ENCODE measurements at regions not wholly inside any gene's neighbourhood (a gene's known extent, or its start where the extent isn't known, plus 50 kb on each side); places are given as distances from the start of the nearest gene placed in this dataset.

- no peak for TF ChIP-seq CTCF (IDR thresholded peaks at IDR 0.05)
- no peaks in the 10 kb centered on the region for H3K27me3 Mint-ChIP-seq (ENCODE audit: low read depth)
- H3K4me1 Mint-ChIP-seq (ENCODE audit: low read depth) = peaks cover 23% of the 10 kb centered on the region
- H3K4me3 Mint-ChIP-seq (ENCODE audit: unreplicated experiment) = no peak overlapping the region
- H3K9me3 Mint-ChIP-seq (ENCODE audit: low read depth) = peaks cover 11% of the 10 kb centered on the region
- H3K27ac Mint-ChIP-seq (ENCODE audit: unreplicated experiment) = no peak overlapping the region
- H3K36me3 Mint-ChIP-seq (ENCODE audit: low read depth) = peaks cover 4% of the 10 kb centered on the region
- no peak for DNase-seq (ENCODE audit: low spot score)
Observed at GRCh38 chr1:219330001-219330400, 156.3 kb downstream of the LYPLAL1 start.

DNA sequence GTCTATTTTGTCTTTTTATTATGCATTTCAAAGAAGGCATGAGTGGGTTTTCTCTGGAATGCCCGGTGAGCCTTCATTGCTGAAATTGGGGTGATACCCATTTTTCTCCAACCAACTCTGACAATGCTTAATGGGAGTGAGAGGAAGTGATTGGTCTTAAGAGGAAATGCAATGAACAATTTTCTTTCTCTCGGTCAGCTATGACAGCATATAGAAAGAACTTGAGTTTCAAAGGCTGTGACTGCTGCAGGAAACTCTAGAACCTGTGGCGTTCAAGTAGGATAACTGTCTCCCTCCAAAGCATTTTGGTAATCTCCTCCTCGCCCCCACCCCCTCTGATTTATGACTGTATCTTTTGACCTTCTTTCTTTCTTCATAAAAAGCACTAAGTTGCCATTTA lies 155.9 kb downstream of the LYPLAL1 start:
- no peak for TF ChIP-seq CTCF (IDR thresholded peaks at IDR 0.05)
- Mint-ChIP-seq H3K27me3 (ENCODE audit: low read depth) (no peaks in the 10 kb centered on the region), H3K9me3 (ENCODE audit: low read depth) (peaks cover 11% of the 10 kb centered on the region), H3K4me1 (ENCODE audit: low read depth) (peaks cover 27% of the 10 kb centered on the region), H3K4me3 (ENCODE audit: unreplicated experiment) (no peak overlapping the region), H3K36me3 (ENCODE audit: low read depth) (peaks cover 4% of the 10 kb centered on the region), H3K27ac (ENCODE audit: unreplicated experiment) (no peak overlapping the region)
- DNase-seq (ENCODE audit: low spot score) = no peak

GRCh38 chr1:219326843-219327242 lies 153.2 kb downstream of the LYPLAL1 start:
- Mint-ChIP-seq H3K4me1 (ENCODE audit: low read depth) (peaks cover 49% of the 10 kb centered on the region), H3K27me3 (ENCODE audit: low read depth) (no peaks in the 10 kb centered on the region), H3K4me3 (ENCODE audit: unreplicated experiment) (no peak overlapping the region), H3K36me3 (ENCODE audit: low read depth) (peaks cover 3% of the 10 kb centered on the region), H3K27ac (ENCODE audit: unreplicated experiment) (no peak overlapping the region), H3K9me3 (ENCODE audit: low read depth) (peaks cover 11% of the 10 kb centered on the region)
- peak; percentile 61 for DNase-seq (ENCODE audit: low spot score)
- TF ChIP-seq CTCF (IDR thresholded peaks at IDR 0.05) = no peak

DNA sequence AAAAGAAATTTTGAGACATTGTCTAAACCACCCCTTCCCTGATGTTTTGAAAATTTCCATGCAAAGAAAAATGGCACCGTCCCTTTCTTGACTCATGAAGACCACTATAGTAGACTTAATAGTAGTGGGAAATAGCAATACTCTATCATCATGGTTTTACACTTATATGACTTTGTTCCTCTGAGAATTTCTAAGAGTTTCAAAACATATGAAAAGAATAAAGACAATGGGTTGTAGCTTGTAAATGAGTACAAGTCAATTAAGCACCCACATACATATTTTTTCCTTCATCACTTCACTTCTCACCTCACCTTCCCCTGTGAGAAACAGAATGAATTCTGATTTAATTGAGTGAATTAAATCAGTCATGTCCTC lies 151.7 kb downstream of the LYPLAL1 start:
- Mint-ChIP-seq H3K4me3 (ENCODE audit: unreplicated experiment) (no peak overlapping the region), H3K9me3 (ENCODE audit: low read depth) (peaks cover 11% of the 10 kb centered on the region), H3K27me3 (ENCODE audit: low read depth) (no peaks in the 10 kb centered on the region), H3K27ac (ENCODE audit: unreplicated experiment) (peak overlapping the region; percentile 34), H3K4me1 (ENCODE audit: low read depth) (peaks cover 50% of the 10 kb centered on the region), H3K36me3 (ENCODE audit: low read depth) (peaks cover 3% of the 10 kb centered on the region)
- TF ChIP-seq CTCF (IDR thresholded peaks at IDR 0.05) = no peak
- DNase-seq (ENCODE audit: low spot score) = no peak

DNA sequence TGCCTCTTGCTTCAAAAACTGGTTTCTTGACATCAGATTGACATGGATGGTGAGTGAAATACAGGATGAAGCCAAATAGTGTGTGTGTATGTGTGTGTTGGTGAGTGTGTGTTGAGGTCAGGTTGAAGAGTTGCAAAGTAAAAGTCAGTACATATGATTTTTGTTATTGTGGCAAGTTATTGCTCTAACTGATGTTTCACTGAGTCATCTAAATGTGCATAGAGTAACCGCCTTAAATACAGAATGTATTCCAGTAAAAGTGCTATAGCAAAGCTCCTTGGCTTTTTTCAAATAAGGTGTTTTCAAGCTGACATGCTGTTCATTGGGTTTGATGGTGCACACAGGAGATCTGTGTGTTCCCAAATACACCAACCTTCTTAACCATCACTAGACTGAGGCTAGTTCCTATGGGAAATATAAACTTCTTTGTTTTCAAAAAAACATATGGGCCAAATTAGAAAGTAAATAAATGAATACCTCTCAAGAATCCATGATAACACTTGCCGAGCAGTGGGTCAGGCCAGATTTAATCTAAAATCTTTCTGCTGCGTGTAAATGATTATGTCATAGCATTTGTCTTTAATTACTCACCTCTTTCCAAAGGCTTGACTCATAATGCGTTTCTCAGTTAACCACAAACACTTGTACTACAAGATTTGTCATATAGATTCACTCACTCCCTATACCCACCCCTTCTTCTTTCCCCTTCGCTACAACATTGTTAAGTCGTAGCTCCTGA lies 151.1 kb downstream of the LYPLAL1 start:
- TF ChIP-seq CTCF (IDR thresholded peaks at IDR 0.05) = no peak
- Mint-ChIP-seq H3K4me3 (ENCODE audit: unreplicated experiment) (no peak overlapping the region), H3K36me3 (ENCODE audit: low read depth) (peaks cover 3% of the 10 kb centered on the region), H3K4me1 (ENCODE audit: low read depth) (peaks cover 44% of the 10 kb centered on the region), H3K27ac (ENCODE audit: unreplicated experiment) (peak overlapping the region; percentile 8), H3K27me3 (ENCODE audit: low read depth) (no peaks in the 10 kb centered on the region), H3K9me3 (ENCODE audit: low read depth) (peaks cover 11% of the 10 kb centered on the region)
- DNase-seq (ENCODE audit: low spot score) = no peak
